ENCODE measurements at regions not wholly inside any gene's neighbourhood (a gene's known extent, or its start where the extent isn't known, plus 50 kb on each side); places are given as distances from the start of the nearest gene placed in this dataset.

DNA sequence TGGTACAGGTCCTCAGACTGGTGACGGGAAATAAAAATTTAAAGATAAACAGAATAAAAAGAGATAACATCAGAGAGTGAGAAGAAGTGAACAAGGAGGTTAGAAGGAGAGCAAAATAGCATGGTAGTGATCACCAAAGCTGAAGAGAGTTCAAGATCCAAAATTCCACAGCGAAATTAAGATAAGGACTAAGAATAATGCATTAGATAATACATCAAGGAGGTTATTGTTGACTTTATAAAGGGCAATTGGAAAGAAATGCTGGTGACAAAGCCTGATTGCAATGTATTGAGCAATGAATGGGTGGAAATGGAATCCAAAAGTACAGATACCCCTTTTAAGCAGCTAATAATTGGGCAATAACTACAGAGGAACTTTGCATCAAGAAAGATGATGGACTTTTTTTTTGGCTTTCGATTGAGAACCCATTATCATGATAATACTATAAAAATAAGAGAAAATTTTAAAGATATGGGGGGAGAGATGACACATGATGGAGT, 101.6 kb upstream of the MAP9 start:
- Histone ChIP-seq H3K27me3 (ENCODE audit: insufficient read depth, poor library complexity, severe bottlenecking) (no peaks in the 10 kb centered on the region), H3K27ac (replicated peaks) (no peak overlapping the region), H3K4me3 (replicated peaks; ENCODE audit: insufficient read depth, low read length) (no peak overlapping the region)
- TF ChIP-seq POLR2AphosphoS5 (IDR thresholded peaks at IDR 0.05; ENCODE audit: low read depth) (no peak), SPI1 (IDR thresholded peaks at IDR 0.05; ENCODE audit: borderline replicate concordance, low read depth) (no peak)
- DNase-seq (ENCODE audit: low read depth in 1 of 2, low spot score in 1 of 2): no peak

DNA sequence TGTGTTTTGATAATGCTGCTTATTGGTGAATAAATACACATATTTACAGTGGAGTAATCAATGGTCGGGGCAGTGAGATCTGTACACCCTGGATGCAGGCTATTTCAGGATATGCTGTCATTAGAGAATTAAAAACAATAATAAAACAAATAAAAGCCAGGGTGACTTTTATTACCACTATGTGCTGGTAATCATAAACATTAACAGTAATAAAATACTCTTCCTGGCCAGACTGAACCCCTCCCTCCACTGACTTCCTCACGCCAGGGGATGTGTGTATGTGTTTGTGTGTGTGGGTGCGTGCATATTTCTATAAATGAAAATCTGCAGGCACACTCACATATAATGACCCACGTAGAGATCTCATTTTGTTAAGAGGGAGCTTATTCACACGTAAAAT, 98.0 kb upstream of the MAP9 start:
- H3K4me3 ChIP-seq (replicated peaks; ENCODE audit: insufficient read depth, low read length): no peak overlapping the region
- no peak overlapping the region for H3K27ac ChIP-seq (replicated peaks)
- no peak for DNase-seq (ENCODE audit: low read depth in 1 of 2, low spot score in 1 of 2)
- TF ChIP-seq, protein P1, sequence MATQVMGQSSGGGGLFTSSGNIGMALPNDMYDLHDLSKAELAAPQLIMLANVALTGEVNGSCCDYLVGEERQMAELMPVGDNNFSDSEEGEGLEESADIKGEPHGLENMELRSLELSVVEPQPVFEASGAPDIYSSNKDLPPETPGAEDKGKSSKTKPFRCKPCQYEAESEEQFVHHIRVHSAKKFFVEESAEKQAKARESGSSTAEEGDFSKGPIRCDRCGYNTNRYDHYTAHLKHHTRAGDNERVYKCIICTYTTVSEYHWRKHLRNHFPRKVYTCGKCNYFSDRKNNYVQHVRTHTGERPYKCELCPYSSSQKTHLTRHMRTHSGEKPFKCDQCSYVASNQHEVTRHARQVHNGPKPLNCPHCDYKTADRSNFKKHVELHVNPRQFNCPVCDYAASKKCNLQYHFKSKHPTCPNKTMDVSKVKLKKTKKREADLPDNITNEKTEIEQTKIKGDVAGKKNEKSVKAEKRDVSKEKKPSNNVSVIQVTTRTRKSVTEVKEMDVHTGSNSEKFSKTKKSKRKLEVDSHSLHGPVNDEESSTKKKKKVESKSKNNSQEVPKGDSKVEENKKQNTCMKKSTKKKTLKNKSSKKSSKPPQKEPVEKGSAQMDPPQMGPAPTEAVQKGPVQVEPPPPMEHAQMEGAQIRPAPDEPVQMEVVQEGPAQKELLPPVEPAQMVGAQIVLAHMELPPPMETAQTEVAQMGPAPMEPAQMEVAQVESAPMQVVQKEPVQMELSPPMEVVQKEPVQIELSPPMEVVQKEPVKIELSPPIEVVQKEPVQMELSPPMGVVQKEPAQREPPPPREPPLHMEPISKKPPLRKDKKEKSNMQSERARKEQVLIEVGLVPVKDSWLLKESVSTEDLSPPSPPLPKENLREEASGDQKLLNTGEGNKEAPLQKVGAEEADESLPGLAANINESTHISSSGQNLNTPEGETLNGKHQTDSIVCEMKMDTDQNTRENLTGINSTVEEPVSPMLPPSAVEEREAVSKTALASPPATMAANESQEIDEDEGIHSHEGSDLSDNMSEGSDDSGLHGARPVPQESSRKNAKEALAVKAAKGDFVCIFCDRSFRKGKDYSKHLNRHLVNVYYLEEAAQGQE (IDR thresholded peaks at IDR 0.05; ENCODE audit: insufficient replicate concordance, low read depth): no peak
- TF ChIP-seq GABPA (IDR thresholded peaks at IDR 0.05; ENCODE audit: low read depth): no peak
- TF ChIP-seq, protein P2, sequence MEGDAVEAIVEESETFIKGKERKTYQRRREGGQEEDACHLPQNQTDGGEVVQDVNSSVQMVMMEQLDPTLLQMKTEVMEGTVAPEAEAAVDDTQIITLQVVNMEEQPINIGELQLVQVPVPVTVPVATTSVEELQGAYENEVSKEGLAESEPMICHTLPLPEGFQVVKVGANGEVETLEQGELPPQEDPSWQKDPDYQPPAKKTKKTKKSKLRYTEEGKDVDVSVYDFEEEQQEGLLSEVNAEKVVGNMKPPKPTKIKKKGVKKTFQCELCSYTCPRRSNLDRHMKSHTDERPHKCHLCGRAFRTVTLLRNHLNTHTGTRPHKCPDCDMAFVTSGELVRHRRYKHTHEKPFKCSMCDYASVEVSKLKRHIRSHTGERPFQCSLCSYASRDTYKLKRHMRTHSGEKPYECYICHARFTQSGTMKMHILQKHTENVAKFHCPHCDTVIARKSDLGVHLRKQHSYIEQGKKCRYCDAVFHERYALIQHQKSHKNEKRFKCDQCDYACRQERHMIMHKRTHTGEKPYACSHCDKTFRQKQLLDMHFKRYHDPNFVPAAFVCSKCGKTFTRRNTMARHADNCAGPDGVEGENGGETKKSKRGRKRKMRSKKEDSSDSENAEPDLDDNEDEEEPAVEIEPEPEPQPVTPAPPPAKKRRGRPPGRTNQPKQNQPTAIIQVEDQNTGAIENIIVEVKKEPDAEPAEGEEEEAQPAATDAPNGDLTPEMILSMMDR (IDR thresholded peaks at IDR 0.05; ENCODE audit: insufficient read depth, low read length): no peak
- no peak for TF ChIP-seq SPI1 (IDR thresholded peaks at IDR 0.05; ENCODE audit: borderline replicate concordance, low read depth)
- no peak for TF ChIP-seq POLR2AphosphoS5 (IDR thresholded peaks at IDR 0.05; ENCODE audit: low read depth)
- no peaks in the 10 kb centered on the region for H3K27me3 ChIP-seq (ENCODE audit: insufficient read depth, poor library complexity, severe bottlenecking)

DNA sequence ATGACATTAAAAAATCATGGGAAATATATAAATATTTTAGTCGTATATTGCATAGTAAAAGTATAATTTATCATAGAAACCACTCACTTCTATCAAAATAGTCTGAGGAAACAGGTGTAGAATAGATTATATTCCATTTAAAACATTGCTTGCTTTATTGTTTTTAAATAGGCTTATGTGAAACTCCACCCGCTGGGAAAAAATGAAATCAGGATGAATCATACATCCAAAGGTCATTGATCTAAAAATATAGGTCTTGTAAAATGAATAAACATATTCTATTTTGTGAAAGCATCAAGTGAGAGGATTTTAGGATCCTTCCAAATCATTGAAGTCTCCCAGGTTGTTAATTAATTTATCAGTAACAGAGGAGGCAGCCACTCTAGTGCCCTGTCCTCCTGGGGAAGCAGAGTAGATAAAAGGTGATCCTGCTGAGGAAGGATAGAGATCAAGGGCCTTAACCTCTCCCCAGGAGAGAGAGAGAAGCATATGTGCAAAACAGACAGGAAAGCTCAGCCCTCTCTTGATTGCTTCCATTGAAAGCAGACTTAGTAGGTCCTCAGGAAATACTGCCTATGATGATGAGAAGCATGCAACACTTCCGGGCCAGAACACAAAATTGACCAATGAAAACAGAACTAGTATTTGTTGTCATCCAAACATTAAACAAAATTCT, 96.8 kb upstream of the MAP9 start:
- Histone ChIP-seq H3K4me3 (replicated peaks; ENCODE audit: insufficient read depth, low read length) (no peak overlapping the region), H3K27ac (replicated peaks) (no peak overlapping the region), H3K27me3 (ENCODE audit: insufficient read depth, poor library complexity, severe bottlenecking) (no peaks in the 10 kb centered on the region)
- DNase-seq (ENCODE audit: low read depth in 1 of 2, low spot score in 1 of 2): no peak
- TF ChIP-seq POLR2AphosphoS5 (IDR thresholded peaks at IDR 0.05; ENCODE audit: low read depth) (no peak), GABPA (IDR thresholded peaks at IDR 0.05; ENCODE audit: low read depth) (no peak), SPI1 (IDR thresholded peaks at IDR 0.05; ENCODE audit: borderline replicate concordance, low read depth) (no peak)
- TF ChIP-seq, protein P2 (IDR thresholded peaks at IDR 0.05; ENCODE audit: insufficient read depth, low read length): no peak
- TF ChIP-seq, protein P1 (IDR thresholded peaks at IDR 0.05; ENCODE audit: insufficient replicate concordance, low read depth): no peak

DNA sequence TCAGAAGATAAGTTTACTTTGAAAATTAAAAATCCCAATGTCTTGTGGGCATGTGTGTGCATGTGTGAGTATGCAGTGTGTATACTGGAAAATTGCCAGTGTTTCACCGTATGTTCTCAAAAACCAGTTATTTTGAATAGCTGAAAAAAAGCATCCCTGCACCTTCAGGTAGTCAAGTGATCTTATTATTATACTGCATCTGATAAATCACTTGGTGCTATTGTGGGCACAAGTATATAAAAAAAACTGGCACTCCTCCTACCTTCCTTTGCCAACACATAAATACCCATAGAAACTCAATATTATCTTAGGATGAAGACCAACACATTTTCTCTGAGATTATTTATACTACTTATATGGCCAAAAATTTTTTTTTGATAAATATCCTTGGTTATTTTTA, 91.5 kb upstream of the MAP9 start:
- Histone ChIP-seq H3K27ac (replicated peaks) (no peak overlapping the region), H3K4me3 (replicated peaks; ENCODE audit: insufficient read depth, low read length) (no peak overlapping the region), H3K27me3 (ENCODE audit: insufficient read depth, poor library complexity, severe bottlenecking) (no peaks in the 10 kb centered on the region)
- TF ChIP-seq POLR2AphosphoS5 (IDR thresholded peaks at IDR 0.05; ENCODE audit: low read depth): no peak
- TF ChIP-seq, protein P2 (IDR thresholded peaks at IDR 0.05; ENCODE audit: insufficient read depth, low read length): no peak
- TF ChIP-seq, protein P1 (IDR thresholded peaks at IDR 0.05; ENCODE audit: insufficient replicate concordance, low read depth): no peak
- TF ChIP-seq SPI1 (IDR thresholded peaks at IDR 0.05; ENCODE audit: borderline replicate concordance, low read depth): no peak
- no peak for TF ChIP-seq GABPA (IDR thresholded peaks at IDR 0.05; ENCODE audit: low read depth)
- DNase-seq (ENCODE audit: low read depth in 1 of 2, low spot score in 1 of 2): no peak
